Lower leg skin (tissue), 3 donors: ENCODE measurements at regions not wholly inside any gene's neighbourhood (a gene's known extent, or its start where the extent isn't known, plus 50 kb on each side); places are given as distances from the start of the nearest gene placed in this dataset.

ENCODE experiments used
- POLR2A ChIP-seq, 2 donors: fragments of 450-650 bp; IDR thresholded peaks; one replicate each; pipeline ENCODE4 v1.6.1; 2016 to 2017; ENCODE audit warnings: antibody characterized with exemption in 2 of 2, mild to moderate bottlenecking in 1 of 2, moderate library complexity in 1 of 2
- TF ChIP-seq, protein P1 (sequence below), 3 donors: fragments of 450-650 bp; IDR thresholded peaks; one replicate each; pipeline ENCODE4 v1.5.1; 2016; ENCODE audit warnings: antibody characterized with exemption in 3 of 3, mild to moderate bottlenecking in 3 of 3, moderate library complexity in 2 of 3

DNA sequence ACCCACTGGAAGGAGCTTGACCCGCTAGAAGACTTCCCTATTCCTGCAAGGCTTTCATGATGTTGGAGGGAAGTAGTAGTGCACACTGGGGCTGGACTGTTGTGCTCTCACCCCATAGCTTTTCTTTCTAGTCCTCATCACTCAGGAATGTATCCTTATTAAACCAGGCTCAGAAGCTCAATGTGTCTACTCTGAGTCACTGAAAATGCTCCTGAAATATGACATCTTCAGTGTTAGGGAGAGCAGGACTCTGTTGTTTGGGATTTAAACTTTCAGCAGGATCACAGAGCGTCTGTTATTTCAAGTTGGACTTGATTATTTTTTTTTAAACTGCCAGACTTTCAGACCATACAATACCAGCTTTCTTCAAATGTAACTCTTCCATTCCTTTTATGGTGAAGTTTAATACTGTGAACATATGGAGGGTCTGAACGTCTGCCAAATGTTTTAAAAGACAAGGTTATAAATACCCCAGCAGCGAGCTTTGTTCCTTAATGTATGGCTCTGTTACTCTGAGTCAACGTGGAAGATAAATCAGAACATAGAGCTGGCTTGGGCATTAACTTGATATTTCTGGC lies 257.5 kb downstream of the CDH11 start:
- no peak for TF ChIP-seq POLR2A (IDR thresholded peaks at IDR 0.05)
- TF ChIP-seq, protein P1, sequence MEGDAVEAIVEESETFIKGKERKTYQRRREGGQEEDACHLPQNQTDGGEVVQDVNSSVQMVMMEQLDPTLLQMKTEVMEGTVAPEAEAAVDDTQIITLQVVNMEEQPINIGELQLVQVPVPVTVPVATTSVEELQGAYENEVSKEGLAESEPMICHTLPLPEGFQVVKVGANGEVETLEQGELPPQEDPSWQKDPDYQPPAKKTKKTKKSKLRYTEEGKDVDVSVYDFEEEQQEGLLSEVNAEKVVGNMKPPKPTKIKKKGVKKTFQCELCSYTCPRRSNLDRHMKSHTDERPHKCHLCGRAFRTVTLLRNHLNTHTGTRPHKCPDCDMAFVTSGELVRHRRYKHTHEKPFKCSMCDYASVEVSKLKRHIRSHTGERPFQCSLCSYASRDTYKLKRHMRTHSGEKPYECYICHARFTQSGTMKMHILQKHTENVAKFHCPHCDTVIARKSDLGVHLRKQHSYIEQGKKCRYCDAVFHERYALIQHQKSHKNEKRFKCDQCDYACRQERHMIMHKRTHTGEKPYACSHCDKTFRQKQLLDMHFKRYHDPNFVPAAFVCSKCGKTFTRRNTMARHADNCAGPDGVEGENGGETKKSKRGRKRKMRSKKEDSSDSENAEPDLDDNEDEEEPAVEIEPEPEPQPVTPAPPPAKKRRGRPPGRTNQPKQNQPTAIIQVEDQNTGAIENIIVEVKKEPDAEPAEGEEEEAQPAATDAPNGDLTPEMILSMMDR (IDR thresholded peaks at IDR 0.05), result no peak
